HepG2 (cell line): ENCODE measurements at regions not wholly inside any gene's neighbourhood (a gene's known extent, or its start where the extent isn't known, plus 50 kb on each side); places are given as distances from the start of the nearest gene placed in this dataset.

Experiments
- ATAC-seq: fragments of 200-7000 bp; cut with Tn5 transposase; 3 replicates; pipeline ENCODE4 v1.9.1; 2020; ENCODE audit warnings: mild to moderate bottlenecking, moderate library complexity
- BruUV-seq: library from RNA; stranded (reverse); fragments of 400-500 nt; replicated peaks from 2 replicates; lab custom pipeline; 2021; lab: Mats Ljungman, UMichigan
- CTCF ChIA-PET: fragments of 300-600 bp; formaldehyde crosslinking; extraction: SDS; loops from one replicate; lab custom pipeline; 2021; ENCODE audit warnings: low total read pairs, inconsistent platforms, low intra/inter-chr PET ratio; lab: Yijun Ruan, JAX
- POLR2A ChIA-PET: fragments of 350-600 bp; sonication (Branson Sonifier 250); formaldehyde crosslinking; loops from one replicate; lab custom pipeline; 2020; ENCODE audit warnings: antibody characterized with exemption, inconsistent platforms; lab: Yijun Ruan, JAX
- DNase-seq: peaks from one replicate; pipeline ENCODE4 v3.0.0-alpha.2; 2015; ENCODE audit warnings: low spot score
- FAIRE-seq: peaks from 3 replicates; lab custom pipeline; 2011; peaks lifted over from hg19 to GRCh38; lab: Jason Lieb, UNC
- H2AFZ ChIP-seq: one replicate; pipeline ENCODE4 v1.6.1; 2011; ENCODE audit warnings: low read length, inconsistent platforms
- H3K27ac ChIP-seq: fragments of 300-600 bp; 3 replicates; pipeline ENCODE4 v1.8.0; 2011; ENCODE audit warnings: mixed run types, mild to moderate bottlenecking, mixed read lengths, low read length, inconsistent platforms; ENCODE audit not compliant: insufficient read depth; ENCODE audit errors: extremely low read length
- H3K27me3 ChIP-seq, 2 experiments: fragments of 200-600 bp in 1 of 2; 2 replicates in 1 of 2; 3 replicates in 1 of 2; pipeline versions ENCODE4 v1.6.0 to v1.8.0; 2011; ENCODE audit warnings: low read length in 2 of 2, mild to moderate bottlenecking in 2 of 2, moderate library complexity in 2 of 2, inconsistent platforms in 1 of 2; ENCODE audit not compliant: insufficient read depth in 2 of 2, control insufficient read depth in 1 of 2
- H3K36me3 ChIP-seq, 2 experiments: fragments of 200-600 bp in 1 of 2; replicated peaks in 1 of 2; 2 replicates in 1 of 2; 3 replicates in 1 of 2; pipeline versions ENCODE4 v1.5.1 to v1.8.0; 2011; ENCODE audit warnings: low read length in 2 of 2, inconsistent platforms in 1 of 2; ENCODE audit not compliant: insufficient read depth in 2 of 2, control insufficient read depth in 1 of 2
- H3K4me1 ChIP-seq: 2 replicates; pipeline ENCODE4 v1.5.1; 2012; ENCODE audit warnings: low read length, inconsistent platforms; ENCODE audit not compliant: insufficient read depth
- H3K4me2 ChIP-seq: 2 replicates; pipeline ENCODE4 v1.6.0; 2011; ENCODE audit warnings: low read depth, low read length, inconsistent platforms
- H3K4me3 ChIP-seq, 3 experiments: fragments of 200-600 bp in 1 of 3; sonication (generic), shearing (Covaris generic) in 1 of 3; replicated peaks in 1 of 3; 2 replicates each; pipeline ENCODE4 v1.5.1; 2011 to 2016; ENCODE audit warnings: low read length in 3 of 3, inconsistent platforms in 2 of 3, low read depth in 2 of 3, mild to moderate bottlenecking in 2 of 3, control low read depth in 1 of 3, mixed read lengths in 1 of 3; ENCODE audit not compliant: insufficient read depth in 1 of 3
- H3K79me2 ChIP-seq: one replicate; pipeline ENCODE4 v1.6.1; 2011; ENCODE audit warnings: low read length, inconsistent platforms; ENCODE audit not compliant: insufficient read depth
- H3K9ac ChIP-seq: 2 replicates; pipeline ENCODE4 v1.6.0; 2011; ENCODE audit warnings: mild to moderate bottlenecking, low read depth, low read length, inconsistent platforms; ENCODE audit not compliant: insufficient read depth
- H3K9me3 ChIP-seq: 2 replicates; pipeline ENCODE4 v1.5.1; 2012; ENCODE audit warnings: mild to moderate bottlenecking, low read length
- H4K20me1 ChIP-seq: 2 replicates; pipeline ENCODE4 v1.6.0; 2011; ENCODE audit warnings: inconsistent platforms, mild to moderate bottlenecking, low read length, moderate library complexity; ENCODE audit not compliant: insufficient read depth
- ARHGAP35 ChIP-seq: sonication (generic); formaldehyde crosslinking; IDR thresholded peaks from 2 replicates; pipeline ENCODE4 v1.9.0; 2022; ENCODE audit warnings: mild to moderate bottlenecking, inconsistent platforms, moderate library complexity, missing genetic modification reagents, borderline replicate concordance
- FOXP4 ChIP-seq: sonication (generic); formaldehyde crosslinking; IDR thresholded peaks from 2 replicates; pipeline ENCODE4 v1.4.0; 2020; ENCODE audit warnings: missing genetic modification reagents
- GTF3A ChIP-seq: sonication (generic); formaldehyde crosslinking; conservative IDR thresholded peaks from 2 replicates; pipeline ENCODE4 v1.4.0; 2020; ENCODE audit warnings: mild to moderate bottlenecking, missing genetic modification reagents
- KDM6A ChIP-seq: IDR thresholded peaks from 2 replicates; pipeline ENCODE4 v1.6.1; 2016; ENCODE audit warnings: low read depth
- PRPF4 ChIP-seq: fragments of 200-400 bp; formaldehyde crosslinking; IDR thresholded peaks from 2 replicates; pipeline ENCODE4 v1.6.1; 2016; ENCODE audit warnings: low read length, low read depth; ENCODE audit not compliant: poor library complexity, severe bottlenecking
- RXRB ChIP-seq: IDR thresholded peaks from 2 replicates; pipeline ENCODE4 v1.6.1; 2016; ENCODE audit warnings: borderline replicate concordance, missing genetic modification reagents, missing compliant biosample characterization
- SAFB2 ChIP-seq: sonication (generic); formaldehyde crosslinking; IDR thresholded peaks from 2 replicates; pipeline ENCODE4 v1.5.1; 2020; ENCODE audit warnings: missing genetic modification reagents, low read depth, mild to moderate bottlenecking, borderline replicate concordance
- SATB2 ChIP-seq: sonication (generic); formaldehyde crosslinking; IDR thresholded peaks from 2 replicates; pipeline ENCODE4 v1.5.0; 2020; ENCODE audit warnings: missing genetic modification reagents
- ZNF121 ChIP-seq: sonication (generic); formaldehyde crosslinking; IDR thresholded peaks from 2 replicates; pipeline ENCODE4 v1.5.0; 2020; ENCODE audit warnings: mild to moderate bottlenecking, missing genetic modification reagents
- ZNF225 ChIP-seq: sonication (generic); formaldehyde crosslinking; IDR thresholded peaks from 2 replicates; pipeline ENCODE4 v1.4.0; 2020; ENCODE audit warnings: mild to moderate bottlenecking, missing genetic modification reagents
- ZNF879 ChIP-seq: sonication (generic); formaldehyde crosslinking; IDR thresholded peaks from 2 replicates; pipeline ENCODE4 v1.8.1; 2023; ENCODE audit warnings: missing genetic modification reagents
- WGBS: methylation state at CpG from one replicate; pipeline ENCODE4 v1.1.6; 2017; ENCODE audit warnings: low lambda C conversion rate; 5-methylcytosine and 5-hydroxymethylcytosine counted together
- in situ Hi-C: cut with HindIII; loops from 2 replicates; pipeline ENCODE4 v1.10.0; 2017; ENCODE audit warnings: low pct_unique_long_range_greater_than_20kb; ENCODE audit not compliant: extremely low pct_ligation_motif_present
- intact Hi-C: fragments of 100-400 bp; cut with micrococcal nuclease; formaldehyde crosslinking; loops from one replicate; pipeline ENCODE4 v1.10.0; 2022; ENCODE audit not compliant: unreplicated experiment

- no peak overlapping the region for H3K4me3 ChIP-seq
- CTCF ChIA-PET, result no interaction called here
- H4K20me1 ChIP-seq, result no peaks in the 10 kb centered on the region
- H3K79me2 ChIP-seq, result no peaks in the 10 kb centered on the region
- no TSS peak for BruUV-seq
- H3K4me1 ChIP-seq, result peaks cover 57% of the 10 kb centered on the region
- H3K36me3 ChIP-seq, result no peaks in the 10 kb centered on the region
- 78% methylated on average over 10 of the region's 10 CpGs for WGBS
- H3K9ac ChIP-seq, result no peak overlapping the region
- H2AFZ ChIP-seq, result no peak overlapping the region
- POLR2A ChIA-PET, result no interaction called here
- no peak overlapping the region for H3K27ac ChIP-seq
- no peak for TF ChIP-seq ZNF121
- TF ChIP-seq GTF3A (CRISPR knock-in tag), result no peak
- TF ChIP-seq KDM6A (CRISPR knock-in tag), result no peak
- TF ChIP-seq RXRB (CRISPR knock-in tag), result no peak
- no peak for TF ChIP-seq ZNF225
- TF ChIP-seq SAFB2 (CRISPR knock-in tag), result no peak
- no peak for TF ChIP-seq SATB2 (CRISPR knock-in tag)
- no peak for TF ChIP-seq FOXP4
- TF ChIP-seq ARHGAP35, result no peak
- TF ChIP-seq PRPF4, result no peak
- TF ChIP-seq ZNF879 (CRISPR knock-in tag), result no peak
- ATAC-seq (no peak), DNase-seq (no peak), FAIRE-seq (no peak)
- H3K27me3 ChIP-seq, result no peaks in the 10 kb centered on the region
- no peak overlapping the region for H3K4me2 ChIP-seq
- in situ Hi-C loops, result no loop called here
- H3K9me3 ChIP-seq, result no peaks in the 10 kb centered on the region
- intact Hi-C loops, result loop anchor here (10.0 kb wide), 1 partner anchor 55 kb away; the partner anchor contains the start of gene TPM1
Observed at GRCh38 chr15:62989366-62990055, 53.0 kb upstream of the TPM1 start.
